Erythroblast (primary cell): ENCODE measurements at regions not wholly inside any gene's neighbourhood (a gene's known extent, or its start where the extent isn't known, plus 50 kb on each side); places are given as distances from the start of the nearest gene placed in this dataset.
"Not testable (repeated sequence)": the region's sequence is repeated elsewhere in the genome, so short reads cannot be mapped to it uniquely, and the experiment has no call there.

Experiments
- DNase-seq, 2 experiments: peaks; one replicate each; lab custom pipeline; 2025; lab: John Stamatoyannopoulos, UW
- GATA1 ChIP-seq: IDR thresholded peaks from 2 replicates; pipeline ENCODE4 v1.6.1; 2011; ENCODE audit warnings: low read depth, mild to moderate bottlenecking, control low read depth, low read length, moderate library complexity
- POLR2A ChIP-seq: IDR thresholded peaks from 2 replicates; pipeline ENCODE4 v1.6.1; 2011; ENCODE audit warnings: mild to moderate bottlenecking, low read length

DNA sequence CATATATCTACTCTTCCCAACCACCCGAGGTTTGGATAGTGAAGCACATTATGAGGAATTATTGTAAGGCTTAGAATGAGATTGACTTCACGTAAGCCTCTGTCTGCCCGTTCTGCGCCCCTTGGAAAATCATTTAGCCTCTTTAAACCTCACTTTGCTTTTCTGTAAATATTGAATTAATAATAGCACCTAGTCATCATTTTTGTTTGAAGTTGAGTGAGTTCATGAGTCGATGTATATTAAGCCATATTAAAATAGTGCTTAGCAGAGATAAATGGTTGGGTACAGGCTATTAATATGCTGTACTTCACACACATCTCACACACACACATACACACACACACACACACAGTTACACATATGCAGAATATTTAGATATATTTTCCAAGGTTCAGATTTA, 344.8 kb upstream of the EYS start:
- DNase-seq: no peak
- no peak for TF ChIP-seq POLR2A
- no peak for TF ChIP-seq GATA1

DNA sequence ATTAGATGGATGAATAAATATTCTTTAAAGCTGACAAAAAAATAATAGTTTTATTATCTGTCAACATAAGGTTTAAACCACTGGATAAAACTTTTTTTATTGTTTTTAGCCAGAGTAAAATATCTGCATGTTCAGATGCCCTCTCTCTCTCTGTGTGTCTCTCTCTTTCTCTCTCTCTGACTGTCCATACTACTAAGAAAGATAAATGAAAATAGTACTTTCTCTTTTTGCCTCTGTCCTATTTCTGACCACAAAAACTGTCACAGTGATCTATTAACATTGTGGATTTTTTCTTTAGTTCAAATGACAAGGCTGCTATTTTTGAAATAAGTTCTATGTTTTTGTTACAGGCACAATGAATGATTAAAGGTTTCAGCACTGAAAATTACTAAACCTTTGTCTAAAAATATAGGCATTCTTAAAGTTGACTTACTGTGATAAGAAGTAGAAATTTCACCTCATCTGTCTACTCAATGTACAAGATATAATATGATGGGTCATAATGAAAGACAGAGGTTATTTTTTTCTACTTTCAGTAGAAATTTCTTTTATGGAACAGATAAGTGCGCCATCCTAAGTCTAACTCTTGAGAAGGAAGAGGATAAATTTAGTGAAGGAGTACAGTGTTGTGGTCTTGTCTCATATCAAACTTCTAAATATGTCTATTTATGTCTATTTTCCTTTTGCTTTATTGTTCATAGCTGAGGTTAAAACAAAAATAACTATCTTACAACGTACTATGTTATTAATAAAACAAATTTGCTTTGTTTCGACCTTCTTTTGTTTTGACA, 341.9 kb upstream of the EYS start:
- no peak for DNase-seq
- no peak for TF ChIP-seq GATA1
- TF ChIP-seq POLR2A: no peak

DNA sequence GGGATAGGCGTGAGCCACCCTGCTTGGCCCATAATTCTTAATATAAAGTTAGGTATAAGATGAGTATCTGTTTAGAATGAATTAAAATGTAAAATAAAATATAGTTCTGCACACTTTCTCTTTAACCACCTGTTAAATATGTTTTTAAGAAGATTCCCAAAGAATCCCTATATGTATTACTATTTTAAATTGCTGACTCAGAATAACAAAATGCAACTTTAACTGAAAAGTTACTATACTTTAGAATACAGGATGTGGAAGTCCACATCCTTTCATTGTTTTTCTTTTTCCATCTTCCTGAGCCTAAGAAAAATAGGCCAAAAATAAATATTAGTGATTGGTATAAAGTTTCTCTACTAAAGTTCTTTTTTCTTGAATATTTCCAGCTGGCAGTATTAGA, 325.6 kb upstream of the EYS start:
- no peak for DNase-seq
- TF ChIP-seq GATA1: no peak
- TF ChIP-seq POLR2A: no peak

DNA sequence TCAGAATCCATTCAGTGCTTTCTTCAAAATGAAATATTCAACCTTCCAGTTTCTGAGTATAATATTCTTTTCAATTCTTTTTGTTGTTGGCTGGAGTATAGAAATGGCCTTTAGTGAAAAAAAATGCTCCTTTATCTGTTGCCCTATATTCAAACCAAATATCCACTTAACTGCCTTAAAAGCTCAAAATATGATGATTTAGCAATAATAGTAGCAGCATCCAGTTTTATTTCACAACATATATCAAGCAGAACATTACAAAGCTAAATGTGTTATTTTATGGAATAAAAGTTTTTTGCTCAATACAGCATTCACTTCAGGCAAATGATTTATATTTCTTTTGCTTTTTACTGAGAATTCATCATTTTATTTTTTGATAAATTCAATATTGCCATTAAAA, 322.4 kb upstream of the EYS start:
- no peak for DNase-seq
- TF ChIP-seq POLR2A (no peak), GATA1 (no peak)

DNA sequence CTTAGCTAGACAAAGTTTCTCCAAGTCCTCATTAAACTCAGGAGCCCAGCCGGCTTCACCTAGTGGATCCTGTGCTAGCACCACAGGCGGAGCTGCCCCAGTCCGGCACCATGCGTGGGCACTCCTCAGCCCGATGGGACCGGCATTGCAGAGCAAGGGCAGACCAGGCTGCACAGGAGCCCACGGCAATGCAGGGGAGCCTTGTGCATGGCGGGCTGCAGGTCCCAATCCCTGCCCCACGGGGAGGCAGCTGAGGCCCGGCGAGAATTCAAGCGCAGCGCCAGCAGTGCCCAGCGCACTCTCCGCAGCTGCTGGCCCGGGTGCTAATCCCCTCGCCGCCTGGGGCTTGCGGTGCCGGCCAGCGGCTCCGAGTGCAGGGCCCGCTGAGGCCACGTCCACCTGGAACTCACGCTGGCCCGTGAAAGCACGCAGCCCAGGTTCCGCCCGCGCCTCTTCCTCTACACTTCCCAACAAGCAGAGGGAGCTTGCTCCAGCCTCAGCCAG, 292.3 kb upstream of the EYS start:
- DNase-seq: no peak
- no peak for TF ChIP-seq POLR2A
- no peak for TF ChIP-seq GATA1

DNA sequence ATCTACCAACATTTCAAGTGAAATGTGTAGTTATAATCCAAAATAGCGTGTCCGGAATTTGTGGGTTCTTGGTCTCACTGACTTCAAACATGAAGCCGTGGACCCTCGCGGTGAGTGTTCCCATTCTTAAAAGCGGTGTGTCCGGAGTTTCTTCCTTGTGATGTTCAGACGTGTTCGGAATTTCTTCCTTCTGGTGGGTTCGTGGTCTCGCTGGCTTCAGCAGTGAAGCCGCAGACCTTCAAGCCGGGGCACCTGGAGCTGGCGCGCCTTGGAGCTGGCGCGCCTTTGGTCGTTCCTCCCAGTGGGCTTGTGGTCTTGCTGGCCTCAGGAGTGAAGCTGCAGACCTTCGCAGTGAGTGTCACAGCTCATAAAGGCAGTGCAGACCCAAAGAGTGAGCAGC, 291.5 kb upstream of the EYS start:
- DNase-seq: no peak
- no peak for TF ChIP-seq POLR2A
- TF ChIP-seq GATA1: no peak

DNA sequence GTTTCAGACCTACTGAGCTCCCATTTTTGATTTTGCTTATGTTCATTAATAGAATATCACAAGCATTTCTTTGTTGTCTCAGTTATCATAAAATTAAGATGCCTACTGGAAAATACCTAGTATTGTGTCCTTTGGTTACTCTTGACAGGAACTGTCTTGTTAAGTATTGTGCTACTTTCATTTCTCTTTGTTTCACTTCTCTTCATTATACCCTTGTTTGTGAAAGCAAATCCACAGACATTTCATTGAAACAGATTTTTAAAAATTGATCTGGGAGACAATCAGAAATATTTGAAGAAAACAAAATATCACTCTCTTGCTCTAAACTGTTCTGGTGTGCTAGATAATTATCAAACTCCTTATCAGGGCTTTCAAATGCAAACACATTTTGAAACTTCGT, 290.5 kb upstream of the EYS start:
- no peak for DNase-seq
- TF ChIP-seq POLR2A (no peak), GATA1 (no peak)

DNA sequence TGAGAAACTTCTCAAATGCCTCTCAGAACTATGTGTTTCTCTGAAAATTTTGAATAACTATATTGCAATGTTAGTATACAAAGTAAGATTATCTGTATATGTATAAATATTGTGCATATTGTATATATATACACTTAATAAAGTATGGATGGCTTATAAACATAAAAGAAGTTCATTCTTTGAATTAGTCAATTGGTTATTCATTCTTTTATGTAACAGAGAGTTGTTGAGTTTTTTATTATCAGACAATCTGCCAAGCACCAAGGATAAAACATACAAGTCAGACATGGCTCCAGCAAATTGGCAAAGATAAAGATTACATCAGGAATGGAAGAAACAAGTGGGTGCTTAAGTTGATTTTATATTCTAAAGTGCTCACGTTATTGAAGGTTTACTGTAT, 289.1 kb upstream of the EYS start:
- TF ChIP-seq POLR2A: no peak
- TF ChIP-seq GATA1: no peak

DNA sequence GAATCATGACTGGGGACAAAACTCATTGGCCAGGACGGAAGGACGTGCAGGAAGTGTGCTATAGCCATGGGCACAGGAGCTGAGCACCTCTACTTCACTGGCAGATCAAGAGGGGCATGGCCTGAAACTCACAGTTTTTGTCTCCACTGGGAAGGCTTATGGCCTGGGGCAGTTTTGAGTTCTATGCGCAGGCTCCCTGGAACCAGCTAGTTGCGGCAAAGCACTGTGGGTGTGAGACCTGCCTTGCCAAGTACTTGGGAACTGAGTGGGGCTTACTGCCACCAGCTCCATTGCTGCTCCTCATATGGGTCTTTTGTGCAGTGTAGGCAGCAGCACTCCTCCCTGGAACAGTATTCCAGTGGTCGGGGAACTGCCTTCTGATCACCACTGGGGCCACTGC, 282.6 kb upstream of the EYS start:
- TF ChIP-seq POLR2A (no peak), GATA1 (no peak)
- DNase-seq: no peak

More for the DNA sequence above, 289.1 kb upstream of the EYS start:
- DNase-seq: no peak

DNA sequence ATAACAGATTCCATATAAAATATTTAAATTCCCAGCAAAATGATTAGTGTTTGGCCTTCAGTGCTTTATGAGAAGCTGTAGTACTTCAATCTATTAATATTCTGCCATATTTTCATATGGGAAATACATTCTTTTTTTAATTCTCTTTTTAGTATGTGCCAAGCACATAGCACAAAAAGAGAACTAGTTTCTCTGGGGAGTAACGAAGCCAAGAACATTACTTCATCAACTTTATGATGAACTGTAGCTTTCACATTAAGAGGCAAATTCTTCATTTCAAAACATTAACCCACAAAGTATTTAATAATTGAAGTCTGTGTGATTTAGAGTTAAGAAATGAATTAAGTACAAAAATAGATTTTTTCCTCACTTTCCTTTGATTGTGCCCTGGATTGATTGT, 281.0 kb upstream of the EYS start:
- DNase-seq: no peak
- TF ChIP-seq POLR2A (no peak), GATA1 (no peak)

DNA sequence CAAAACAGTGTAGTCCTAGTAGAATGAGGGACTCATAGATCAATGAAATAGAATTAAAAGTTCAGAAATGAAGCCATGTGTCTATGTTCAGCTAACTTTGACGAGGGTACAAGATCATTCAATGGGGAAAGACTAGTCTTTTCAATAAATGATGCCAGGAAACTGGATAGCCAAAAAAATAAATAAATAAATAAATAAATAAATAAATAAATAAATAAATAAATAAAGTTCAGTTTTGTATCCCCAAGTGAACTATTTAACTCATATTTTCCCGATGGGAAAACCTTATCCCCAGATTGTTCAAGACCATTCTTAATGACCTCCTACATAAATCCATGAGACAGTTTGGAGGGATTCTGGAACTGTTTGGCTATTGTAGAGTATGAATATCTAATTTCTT, 277.1 kb upstream of the EYS start:
- no peak for DNase-seq
- TF ChIP-seq GATA1 (no peak), POLR2A (no peak)

DNA sequence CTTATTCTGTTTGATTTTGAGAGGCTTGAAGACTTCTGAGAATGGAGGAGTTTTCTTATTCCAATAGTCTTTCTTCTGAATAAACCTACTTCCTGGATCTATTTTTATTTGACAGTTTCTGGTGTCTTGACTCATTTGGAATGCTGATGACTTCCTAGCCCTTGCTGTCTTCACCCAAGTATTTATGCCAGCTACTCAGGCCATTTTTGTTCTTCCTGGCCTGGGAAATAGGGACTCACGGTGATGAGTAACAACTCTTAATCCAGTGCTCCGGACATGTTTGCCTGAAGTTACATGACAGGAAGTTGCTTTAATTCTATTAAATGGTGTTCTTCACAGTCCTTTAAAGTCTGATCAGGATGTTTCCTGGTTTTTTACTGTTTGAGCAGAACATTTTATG, 272.1 kb upstream of the EYS start:
- TF ChIP-seq GATA1 (no peak), POLR2A (no peak)
- no peak for DNase-seq

DNA sequence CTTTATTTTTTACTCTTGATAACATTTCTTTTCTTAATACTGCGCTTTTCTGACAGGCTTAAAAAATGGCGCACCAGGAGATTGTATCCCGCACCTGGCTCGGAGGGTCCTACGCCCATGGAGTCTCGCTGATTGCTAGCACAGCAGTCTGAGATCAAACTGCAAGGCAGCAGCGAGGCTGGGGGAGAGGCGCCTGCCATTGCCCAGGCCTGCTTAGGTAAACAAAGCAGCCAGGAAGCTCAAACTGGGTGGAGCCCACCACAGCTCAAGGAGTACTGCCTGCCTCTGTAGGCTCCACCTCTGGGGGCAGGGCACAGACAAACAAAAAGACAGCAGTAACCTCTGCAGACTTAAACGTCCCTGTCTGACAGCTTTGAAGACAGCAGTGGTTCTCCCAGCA, 264.2 kb upstream of the EYS start:
- not testable (repeated sequence) for DNase-seq

DNA sequence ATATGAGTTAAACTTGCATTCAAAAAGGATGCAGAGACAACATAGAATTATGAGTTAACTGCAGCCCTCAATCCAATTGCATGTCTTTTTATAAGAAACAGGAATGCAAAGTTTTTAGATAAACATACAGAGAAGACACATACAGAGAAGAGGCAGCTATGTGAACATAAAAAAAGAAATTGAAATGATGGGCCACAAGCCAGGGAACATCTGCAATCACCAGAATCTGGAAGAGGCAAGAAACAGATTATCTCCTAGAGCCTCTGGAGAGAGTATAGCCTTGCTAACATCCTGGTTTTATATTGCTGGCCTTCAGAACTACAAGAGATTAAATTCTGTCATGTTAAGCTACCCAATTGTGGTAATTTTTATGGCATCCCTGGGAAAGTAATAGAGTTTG, 257.2 kb upstream of the EYS start:
- no peak for DNase-seq
- TF ChIP-seq GATA1: no peak
- TF ChIP-seq POLR2A: no peak

DNA sequence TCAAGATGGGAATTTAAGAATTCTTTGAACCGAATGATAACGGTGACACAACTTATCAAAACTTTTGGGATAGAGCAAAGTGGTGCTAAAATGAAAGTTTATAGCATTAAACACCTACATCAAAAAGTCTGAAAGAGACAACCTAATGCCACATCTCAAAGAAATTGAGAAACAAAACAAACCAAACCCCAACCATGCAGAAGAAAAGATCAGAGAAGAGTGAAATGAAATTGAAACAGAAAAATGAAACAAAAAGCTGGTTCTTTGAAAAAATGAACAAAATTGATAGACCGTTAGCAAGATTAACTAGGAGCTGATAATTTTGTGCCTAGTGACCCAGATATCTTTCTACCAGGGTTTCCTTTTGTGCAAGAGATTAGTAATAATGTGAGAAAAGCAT, 248.0 kb upstream of the EYS start:
- DNase-seq: no peak
- TF ChIP-seq GATA1 (no peak), POLR2A (no peak)
